ENCODE measurements at regions not wholly inside any gene's neighbourhood (a gene's known extent, or its start where the extent isn't known, plus 50 kb on each side); places are given as distances from the start of the nearest gene placed in this dataset.

GRCh38 chr4:104975617-104976016 lies 171.1 kb upstream of the TET2 start:
- Histone ChIP-seq H3K9me1 (replicated peaks; ENCODE audit: control insufficient read depth, extremely low read depth, insufficient read depth, low read length) (no peaks in the 10 kb centered on the region), H3K9me3 (replicated peaks; ENCODE audit: control insufficient read depth, insufficient read depth, low read length) (no peaks in the 10 kb centered on the region), H3K79me2 (ENCODE audit: control insufficient read depth, insufficient read depth, low read length) (no peaks in the 10 kb centered on the region), H3K27ac (ENCODE audit: insufficient read depth, low read depth, low read length) (no peak overlapping the region), H3K9ac (replicated peaks; ENCODE audit: extremely low read depth, insufficient read depth, low read length) (no peak overlapping the region), H3K36me3 (ENCODE audit: control insufficient read depth in 2 of 2, extremely low read depth in 1 of 2, insufficient read depth in 2 of 2, low read length in 2 of 2) (no peaks in the 10 kb centered on the region), H4K20me1 (replicated peaks; ENCODE audit: control insufficient read depth, extremely low read depth, insufficient read depth, low read length) (no peaks in the 10 kb centered on the region), H3K27me3 (ENCODE audit: control insufficient read depth in 2 of 2, insufficient read depth in 2 of 2, low read length in 2 of 2) (no peaks in the 10 kb centered on the region), H3K4me3 (replicated peaks in 1 of 3; ENCODE audit: insufficient read depth in 1 of 3, low read depth in 1 of 3, low read length in 3 of 3) (no peak overlapping the region), H2AFZ (ENCODE audit: low read depth, low read length) (no peak overlapping the region), H3K4me1 (ENCODE audit: control insufficient read depth, extremely low read depth, insufficient read depth, low read length) (no peaks in the 10 kb centered on the region), H3K4me2 (ENCODE audit: insufficient read depth, low read length) (no peak overlapping the region)
- no peak for FAIRE-seq
- no peak for TF ChIP-seq POLR2A (IDR thresholded peaks at IDR 0.05; ENCODE audit: low read depth, low read length)
- TF ChIP-seq EZH2 (IDR thresholded peaks at IDR 0.05; ENCODE audit: borderline replicate concordance, low read depth, low read length, severe bottlenecking), result no peak
- no peak for TF ChIP-seq FOS (IDR thresholded peaks at IDR 0.05; ENCODE audit: borderline replicate concordance, insufficient read depth, low read length)
- no peak for TF ChIP-seq GATA2 (IDR thresholded peaks at IDR 0.05; ENCODE audit: insufficient read depth, insufficient read length, low read depth, low read length)
- no peak for TF ChIP-seq MYC (IDR thresholded peaks at IDR 0.05; ENCODE audit: low read depth, low read length)
- no peak for TF ChIP-seq JUN (IDR thresholded peaks at IDR 0.05; ENCODE audit: borderline replicate concordance, insufficient read depth, insufficient read length, low read depth)
- no peak for TF ChIP-seq POLR2AphosphoS5 (IDR thresholded peaks at IDR 0.05; ENCODE audit: insufficient read depth, low read depth, low read length)
- TF ChIP-seq MAX (IDR thresholded peaks at IDR 0.05; ENCODE audit: insufficient read depth, insufficient read length), result no peak
- TF ChIP-seq, protein P1, sequence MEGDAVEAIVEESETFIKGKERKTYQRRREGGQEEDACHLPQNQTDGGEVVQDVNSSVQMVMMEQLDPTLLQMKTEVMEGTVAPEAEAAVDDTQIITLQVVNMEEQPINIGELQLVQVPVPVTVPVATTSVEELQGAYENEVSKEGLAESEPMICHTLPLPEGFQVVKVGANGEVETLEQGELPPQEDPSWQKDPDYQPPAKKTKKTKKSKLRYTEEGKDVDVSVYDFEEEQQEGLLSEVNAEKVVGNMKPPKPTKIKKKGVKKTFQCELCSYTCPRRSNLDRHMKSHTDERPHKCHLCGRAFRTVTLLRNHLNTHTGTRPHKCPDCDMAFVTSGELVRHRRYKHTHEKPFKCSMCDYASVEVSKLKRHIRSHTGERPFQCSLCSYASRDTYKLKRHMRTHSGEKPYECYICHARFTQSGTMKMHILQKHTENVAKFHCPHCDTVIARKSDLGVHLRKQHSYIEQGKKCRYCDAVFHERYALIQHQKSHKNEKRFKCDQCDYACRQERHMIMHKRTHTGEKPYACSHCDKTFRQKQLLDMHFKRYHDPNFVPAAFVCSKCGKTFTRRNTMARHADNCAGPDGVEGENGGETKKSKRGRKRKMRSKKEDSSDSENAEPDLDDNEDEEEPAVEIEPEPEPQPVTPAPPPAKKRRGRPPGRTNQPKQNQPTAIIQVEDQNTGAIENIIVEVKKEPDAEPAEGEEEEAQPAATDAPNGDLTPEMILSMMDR (IDR thresholded peaks at IDR 0.05; ENCODE audit: extremely low read depth in 1 of 2, insufficient read depth in 1 of 2, low read depth in 1 of 2, low read length in 2 of 2), result no peak
- intact Hi-C loops (cut with micrococcal nuclease) (no loop called here), dilution Hi-C loops (cut with MboI; ENCODE audit: extremely low pct_ligation_motif_present, low sequenced_read_pairs) (no loop called here)
- no TSS peak for BruUV-seq (replicated peaks)
- DNase-seq (ENCODE audit: low read depth, low spot score), result no peak
- ChIA-PET CTCF (no interaction called here), POLR2A (no interaction called here)

Data from endothelial cell of umbilical vein (primary cell).